T-helper 1 cell (primary cell): ENCODE measurements at regions not wholly inside any gene's neighbourhood (a gene's known extent, or its start where the extent isn't known, plus 50 kb on each side); places are given as distances from the start of the nearest gene placed in this dataset.
A peak's percentile ranks its signal among the peaks of the same experiment; 100 is the strongest.

ENCODE experiments used
- DNase-seq, 5 donors: peaks; one replicate each; pipeline ENCODE4 v3.0.0-alpha.2; 2012 to 2020

DNA sequence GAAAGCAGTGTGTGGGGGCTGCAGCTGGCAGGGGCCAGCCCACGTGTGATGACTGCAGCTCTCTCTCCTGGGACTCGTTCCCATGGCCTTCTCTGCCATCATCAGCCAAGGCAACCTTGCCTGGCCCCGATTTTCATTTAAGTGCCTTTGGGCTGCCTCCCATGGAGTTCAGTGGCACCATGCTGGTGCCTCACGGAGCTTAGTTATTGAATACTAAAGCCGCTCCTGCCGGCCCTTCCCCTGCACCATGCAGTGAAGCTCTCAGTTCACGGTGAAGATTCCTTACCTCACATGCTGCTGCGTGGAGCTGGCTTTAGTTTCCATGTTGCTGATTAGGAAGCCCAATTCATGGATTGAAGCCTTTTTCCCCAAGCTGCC is 141.5 kb upstream of the EEPD1 start:
- no peak for DNase-seq

DNA sequence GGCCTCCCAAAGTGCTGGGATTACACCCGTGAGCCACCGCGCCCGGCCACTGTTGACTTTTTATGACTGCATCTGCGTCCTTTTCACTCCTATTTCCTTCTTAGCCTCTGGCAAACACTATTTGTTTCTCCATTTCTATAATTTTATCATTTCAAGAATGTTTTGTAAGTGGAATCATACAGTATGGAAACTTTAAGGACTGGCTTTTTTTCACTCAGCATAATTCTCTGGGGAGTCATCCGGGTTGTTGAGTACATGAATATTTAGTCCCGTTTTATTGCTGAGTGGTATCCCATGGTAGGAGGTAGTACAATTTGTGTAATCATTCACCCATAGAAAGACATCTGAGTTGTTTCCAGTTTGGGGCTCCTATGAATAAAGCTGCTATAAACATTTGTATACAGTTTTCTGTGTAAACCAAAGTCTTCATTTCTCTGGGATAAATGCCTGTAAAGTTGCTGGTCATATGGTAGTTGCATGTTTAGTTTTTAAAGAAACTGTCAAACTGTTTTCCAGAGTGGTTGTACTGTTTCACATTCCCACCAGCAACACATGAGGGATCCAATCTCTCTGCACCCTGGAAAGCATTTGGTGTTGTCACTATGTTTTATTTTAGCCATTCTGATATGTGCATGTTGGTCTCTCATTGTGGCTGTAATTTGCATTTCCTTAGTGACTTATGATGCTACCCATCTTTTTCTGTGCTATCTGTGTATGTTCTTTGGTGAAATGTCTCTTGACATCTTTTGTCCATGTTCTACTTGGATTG is 139.6 kb upstream of the EEPD1 start:
- no peak for DNase-seq

DNA sequence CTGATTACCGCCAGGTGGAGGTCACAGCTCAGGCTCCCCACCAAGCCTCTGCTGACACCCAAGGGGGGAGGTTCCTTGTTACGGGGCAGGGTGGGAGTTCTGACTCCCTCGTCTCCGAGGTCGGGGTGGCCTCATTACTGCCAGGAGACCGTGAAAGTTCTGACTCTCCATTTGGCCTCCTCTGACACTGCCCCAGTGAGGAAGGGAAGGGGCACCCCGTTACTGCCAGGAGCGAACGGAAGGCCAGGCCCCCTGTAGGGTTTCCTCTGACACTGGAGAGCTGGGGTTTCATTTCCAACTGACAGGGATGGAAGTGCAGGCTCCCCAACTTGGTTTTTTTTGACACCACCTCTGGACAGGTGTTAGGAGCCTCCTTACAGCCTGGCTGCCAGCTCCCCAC is 138.1 kb upstream of the EEPD1 start:
- no peak for DNase-seq

- DNase-seq, result no peak
Measured at GRCh38 chr7:36015733-36016132, 137.3 kb upstream of the EEPD1 start.

DNA sequence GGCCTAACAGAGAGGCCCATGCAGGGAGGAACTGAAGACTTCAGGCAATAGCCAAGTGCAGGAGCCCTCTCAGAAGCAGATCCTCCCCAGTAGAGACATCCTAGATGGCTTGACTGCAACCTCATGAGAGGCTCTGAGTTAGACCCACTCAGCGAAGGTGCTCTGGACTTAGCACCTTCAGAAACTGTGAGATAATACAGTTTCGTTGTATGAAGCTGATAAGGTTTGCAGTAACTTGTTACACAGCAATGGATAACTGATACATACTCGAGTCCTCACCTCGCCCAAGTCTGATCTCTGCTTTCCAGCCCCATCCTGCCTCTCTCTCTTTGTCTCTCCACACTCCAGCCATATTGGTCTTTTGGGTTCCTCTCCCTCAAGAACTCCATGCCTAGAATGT is 136.4 kb upstream of the EEPD1 start:
- no peak for DNase-seq

GRCh38 chr7:36017111-36017510 is 135.9 kb upstream of the EEPD1 start:
- DNase-seq, result no peak

- no peak for DNase-seq
Measured at GRCh38 chr7:36018816-36019484, 134.1 kb upstream of the EEPD1 start.

DNA sequence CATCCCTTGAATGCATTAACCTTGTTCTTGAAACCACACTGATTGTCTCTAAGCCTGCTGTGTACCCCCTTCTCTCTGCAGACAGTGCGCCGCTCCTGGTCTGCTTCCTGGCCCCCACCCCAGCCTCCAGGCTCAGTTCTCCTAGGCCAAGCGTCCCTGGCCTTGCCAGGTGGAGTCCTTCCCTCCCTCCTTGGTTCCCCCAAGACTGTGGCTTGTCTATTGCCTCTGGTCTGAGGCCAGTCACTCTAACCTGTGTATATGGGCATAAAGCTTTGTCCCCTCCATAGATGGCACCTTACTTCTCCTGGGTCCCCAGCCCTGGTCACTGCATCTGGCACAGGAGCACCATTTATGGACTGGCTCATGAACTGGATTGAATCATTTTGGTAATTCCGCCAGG is 133.5 kb upstream of the EEPD1 start:
- DNase-seq, result no peak

- no peak for DNase-seq
Measured at GRCh38 chr7:36019980-36020379, 133.1 kb upstream of the EEPD1 start.

DNA sequence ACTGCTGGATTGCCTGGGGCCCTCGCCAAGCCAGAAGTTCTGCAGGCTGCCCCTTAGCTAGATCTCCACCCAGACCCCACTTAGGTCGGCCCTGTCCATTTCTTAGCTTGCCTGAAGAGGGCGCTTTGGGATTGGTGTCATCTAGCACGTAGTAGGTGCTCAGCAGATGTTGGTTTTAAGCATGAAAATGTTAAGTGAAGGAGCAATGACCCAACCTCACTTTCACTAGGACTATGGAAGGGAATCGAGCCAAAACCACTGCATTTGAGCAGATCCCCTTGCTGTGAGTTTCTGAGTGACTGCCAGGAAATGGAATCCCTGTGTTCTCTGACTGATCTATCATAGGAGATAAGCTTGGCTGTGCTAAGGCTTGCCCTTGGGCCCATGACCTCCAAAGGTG is 131.7 kb upstream of the EEPD1 start:
- DNase-seq, result peak in 1 of 5 donors; percentile 37

GRCh38 chr7:36021917-36022550 is 131.0 kb upstream of the EEPD1 start:
- no peak for DNase-seq

- no peak for DNase-seq
Measured at GRCh38 chr7:36023033-36023560, 130.0 kb upstream of the EEPD1 start.

DNA sequence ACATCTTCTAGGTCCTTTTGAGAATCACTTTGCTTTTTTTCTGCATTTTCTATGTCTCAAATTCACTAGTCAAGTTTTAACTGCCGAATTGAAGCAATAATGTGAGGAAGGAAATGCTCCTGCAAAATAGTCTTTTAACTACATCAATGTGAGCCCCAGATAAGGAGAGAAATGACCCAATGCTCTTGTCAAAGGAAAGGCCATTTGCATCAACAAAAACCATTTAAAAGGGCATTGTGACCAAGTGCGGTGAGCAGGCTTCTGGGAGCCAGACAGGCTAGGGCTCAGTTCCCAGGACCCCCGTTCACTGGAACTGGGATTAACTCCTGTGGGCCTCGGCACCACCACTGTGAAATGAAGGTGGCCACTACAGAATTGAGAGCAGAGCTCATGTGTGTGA is 127.9 kb upstream of the EEPD1 start:
- DNase-seq, result no peak

DNA sequence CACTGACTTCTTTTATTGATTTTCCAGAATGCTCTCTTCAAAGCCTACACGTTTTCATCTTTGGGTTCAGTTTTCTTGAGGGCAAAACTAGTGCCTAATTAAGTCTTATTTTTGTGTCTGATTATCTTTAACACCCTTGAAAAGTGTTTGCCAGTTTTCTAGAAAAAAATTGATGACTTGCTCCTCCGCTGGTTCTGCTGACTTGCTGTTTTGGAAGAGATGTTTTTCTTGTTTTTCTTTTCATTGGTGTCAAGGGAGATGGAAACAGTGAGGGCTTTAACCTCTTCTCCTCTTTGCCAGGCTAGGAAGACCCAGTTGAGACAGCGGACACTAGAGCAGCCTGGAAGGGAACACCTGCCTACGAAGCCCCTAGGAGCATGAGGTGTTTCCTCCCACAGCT is 123.7 kb upstream of the EEPD1 start:
- no peak for DNase-seq

DNA sequence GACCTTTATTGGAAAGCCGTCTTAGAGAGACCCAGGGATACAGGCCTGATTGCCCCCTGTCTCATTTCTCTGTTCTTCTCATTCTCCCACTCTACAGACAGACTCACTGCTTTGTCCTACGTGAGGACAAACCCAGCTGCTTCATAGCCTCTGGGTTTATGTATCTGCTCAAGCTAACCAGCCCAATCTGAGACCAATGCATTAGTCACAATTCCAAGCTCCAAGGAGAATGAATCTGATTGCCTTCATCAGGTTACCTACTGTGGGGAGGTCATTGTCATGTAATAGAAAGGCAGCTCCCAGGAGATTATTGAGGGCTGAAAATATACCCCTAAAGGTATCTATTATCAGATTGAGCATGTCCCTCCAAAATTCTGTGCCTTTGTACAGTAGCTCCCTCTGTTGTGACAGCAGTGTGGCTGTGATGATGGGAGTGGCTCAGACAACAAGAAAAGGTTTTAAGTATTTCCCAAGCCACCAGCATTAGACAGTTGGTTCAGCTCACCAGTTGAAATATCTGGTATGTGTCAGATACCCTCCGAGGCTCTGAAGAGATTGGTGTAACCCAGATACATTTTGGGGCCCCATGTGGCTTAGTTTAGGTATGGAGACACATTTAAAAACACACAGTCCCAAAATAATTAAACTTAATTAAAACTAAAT is 123.1 kb upstream of the EEPD1 start:
- DNase-seq, result no peak

DNA sequence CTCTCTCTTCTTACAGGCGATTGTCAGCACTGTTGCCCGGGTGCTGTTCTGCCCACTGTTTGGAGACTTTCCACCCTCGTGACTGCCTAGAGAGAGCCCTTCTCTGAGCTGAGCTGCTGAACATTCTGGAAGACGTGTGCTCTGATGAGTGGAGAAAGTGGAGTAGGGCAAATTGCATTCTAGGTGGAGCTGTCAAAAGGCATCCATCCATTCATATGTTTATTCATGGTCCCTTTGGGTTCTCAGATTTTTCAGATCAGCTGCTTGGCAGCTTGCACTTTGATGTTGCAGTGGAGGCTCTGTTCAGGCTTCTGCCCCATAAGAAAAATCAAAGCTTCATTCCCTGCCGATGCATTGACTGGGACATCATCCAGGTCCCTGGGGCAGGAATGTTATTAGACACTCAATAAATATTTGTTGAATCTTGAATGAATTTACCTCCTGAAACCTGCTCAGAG is 120.7 kb upstream of the EEPD1 start:
- DNase-seq, result no peak

GRCh38 chr7:36034020-36034419 is 119.0 kb upstream of the EEPD1 start:
- DNase-seq, result no peak

GRCh38 chr7:36035186-36035585 is 117.9 kb upstream of the EEPD1 start:
- DNase-seq, result no peak

DNA sequence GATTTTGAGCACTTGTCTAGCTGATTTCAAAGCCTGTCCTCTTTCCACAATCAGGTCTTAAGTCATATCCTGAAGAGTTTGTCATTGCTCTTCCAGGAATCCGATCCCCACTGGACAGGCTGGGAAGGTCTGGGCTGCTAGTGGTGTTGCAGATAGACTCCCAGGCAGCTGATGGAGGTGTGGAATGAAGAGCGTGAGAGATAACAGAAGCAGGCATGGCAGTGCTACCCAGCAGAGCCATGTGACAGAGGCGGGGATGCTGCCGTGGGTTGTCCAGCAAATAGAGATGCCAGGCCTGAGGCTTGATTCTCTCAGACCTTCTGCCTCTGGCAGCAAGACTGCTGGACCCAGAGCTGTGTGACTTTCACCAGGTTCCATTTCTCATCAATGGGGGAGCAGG is 116.5 kb upstream of the EEPD1 start:
- no peak for DNase-seq

- no peak for DNase-seq
Measured at GRCh38 chr7:36037121-36037662, 115.9 kb upstream of the EEPD1 start.

- no peak for DNase-seq
Measured at GRCh38 chr7:36038063-36038721, 114.9 kb upstream of the EEPD1 start.

GRCh38 chr7:36039243-36039642 is 113.8 kb upstream of the EEPD1 start:
- DNase-seq, result no peak
